LNCAP (cell line): ENCODE measurements at regions not wholly inside any gene's neighbourhood (a gene's known extent, or its start where the extent isn't known, plus 50 kb on each side); places are given as distances from the start of the nearest gene placed in this dataset.

Experiments used
- CTCF ChIP-seq: fragments of 450-650 bp; IDR thresholded peaks from 2 replicates; pipeline ENCODE4 v1.5.1; 2017; ENCODE audit warnings: mild to moderate bottlenecking

- no peak for TF ChIP-seq CTCF
Measured at GRCh38 chr2:60260639-60261296, 292.7 kb downstream of the BCL11A start.

GRCh38 chr2:60259781-60260180 lies 293.7 kb downstream of the BCL11A start:
- TF ChIP-seq CTCF: no peak

GRCh38 chr2:60252581-60253150 lies 300.8 kb downstream of the BCL11A start:
- TF ChIP-seq CTCF: no peak

- TF ChIP-seq CTCF: no peak
Measured at GRCh38 chr2:60251247-60251646, 302.2 kb downstream of the BCL11A start.

GRCh38 chr2:60249879-60250278 lies 303.6 kb downstream of the BCL11A start:
- no peak for TF ChIP-seq CTCF

- TF ChIP-seq CTCF: no peak
Measured at GRCh38 chr2:60247471-60247870, 306.0 kb downstream of the BCL11A start.

GRCh38 chr2:60246583-60246982 lies 306.9 kb downstream of the BCL11A start:
- TF ChIP-seq CTCF: no peak
